ENCODE measurements at regions not wholly inside any gene's neighbourhood (a gene's known extent, or its start where the extent isn't known, plus 50 kb on each side); places are given as distances from the start of the nearest gene placed in this dataset.
"Not testable (repeated sequence)": the region's sequence is repeated elsewhere in the genome, so short reads cannot be mapped to it uniquely, and the experiment has no call there.

- no peak for DNase-seq (ENCODE audit: low read depth in 4 of 4, low spot score in 1 of 4)
Observed at GRCh38 chr2:145413261-145414030, 893.5 kb upstream of the ZEB2 start.

GRCh38 chr2:145412155-145412554 is 892.2 kb upstream of the ZEB2 start:
- no peak for DNase-seq (ENCODE audit: low read depth in 4 of 4, low spot score in 1 of 4)

GRCh38 chr2:145411493-145411892 is 891.6 kb upstream of the ZEB2 start:
- DNase-seq (ENCODE audit: low read depth in 4 of 4, low spot score in 1 of 4) = no peak

- no peak for DNase-seq (ENCODE audit: low read depth in 4 of 4, low spot score in 1 of 4)
Observed at GRCh38 chr2:145410086-145410485, 890.2 kb upstream of the ZEB2 start.

- no peak for DNase-seq (ENCODE audit: low read depth in 4 of 4, low spot score in 1 of 4)
Observed at GRCh38 chr2:145408980-145409379, 889.1 kb upstream of the ZEB2 start.

GRCh38 chr2:145404690-145405089 is 884.8 kb upstream of the ZEB2 start:
- DNase-seq (ENCODE audit: low read depth in 4 of 4, low spot score in 1 of 4) = no peak

GRCh38 chr2:145402706-145403277 is 882.9 kb upstream of the ZEB2 start:
- DNase-seq (ENCODE audit: low read depth in 4 of 4, low spot score in 1 of 4) = no peak

GRCh38 chr2:145399131-145399530 is 879.2 kb upstream of the ZEB2 start:
- DNase-seq (ENCODE audit: low read depth in 4 of 4, low spot score in 1 of 4) = no peak

- no peak for DNase-seq (ENCODE audit: low read depth in 4 of 4, low spot score in 1 of 4)
Observed at GRCh38 chr2:145394181-145394580, 874.3 kb upstream of the ZEB2 start.

- no peak for DNase-seq (ENCODE audit: low read depth in 4 of 4, low spot score in 1 of 4)
Observed at GRCh38 chr2:145386973-145387372, 867.1 kb upstream of the ZEB2 start.

GRCh38 chr2:145383961-145384360 is 864.0 kb upstream of the ZEB2 start:
- no peak for DNase-seq (ENCODE audit: low read depth in 4 of 4, low spot score in 1 of 4)

GRCh38 chr2:145380436-145381017 is 860.6 kb upstream of the ZEB2 start:
- DNase-seq (ENCODE audit: low read depth in 4 of 4, low spot score in 1 of 4) = no peak

- no peak for DNase-seq (ENCODE audit: low read depth in 4 of 4, low spot score in 1 of 4)
Observed at GRCh38 chr2:145379934-145380333, 860.0 kb upstream of the ZEB2 start.

GRCh38 chr2:145374165-145374564 is 854.2 kb upstream of the ZEB2 start:
- DNase-seq (ENCODE audit: low read depth in 4 of 4, low spot score in 1 of 4) = no peak

- not testable (repeated sequence) for DNase-seq (ENCODE audit: low read depth in 4 of 4, low spot score in 1 of 4)
Observed at GRCh38 chr2:145367334-145367733, 847.4 kb upstream of the ZEB2 start.

- no peak for DNase-seq (ENCODE audit: low read depth in 4 of 4, low spot score in 1 of 4)
Observed at GRCh38 chr2:145366341-145366740, 846.4 kb upstream of the ZEB2 start.

- no peak for DNase-seq (ENCODE audit: low read depth in 4 of 4, low spot score in 1 of 4)
Observed at GRCh38 chr2:145360129-145360790, 840.3 kb upstream of the ZEB2 start.

GRCh38 chr2:145359561-145359960 is 839.6 kb upstream of the ZEB2 start:
- DNase-seq (ENCODE audit: low read depth in 4 of 4, low spot score in 1 of 4) = no peak

GRCh38 chr2:145356056-145356455 is 836.1 kb upstream of the ZEB2 start:
- DNase-seq (ENCODE audit: low read depth in 4 of 4, low spot score in 1 of 4) = no peak

- DNase-seq (ENCODE audit: low read depth in 4 of 4, low spot score in 1 of 4) = no peak
Observed at GRCh38 chr2:145352484-145352883, 832.6 kb upstream of the ZEB2 start.

GRCh38 chr2:145351864-145352425 is 832.0 kb upstream of the ZEB2 start:
- no peak for DNase-seq (ENCODE audit: low read depth in 4 of 4, low spot score in 1 of 4)

GRCh38 chr2:145350011-145350410 is 830.1 kb upstream of the ZEB2 start:
- DNase-seq (ENCODE audit: low read depth in 4 of 4, low spot score in 1 of 4) = no peak

All from stimulated activated CD4-positive, alpha-beta T cell treated with anti-CD3 and anti-CD28 coated beads, Interleukin-1b, Interleukin-23, amount 100 ng/mL, for 24 hours (primary cell).